Gastrocnemius medialis (tissue), 4 donors: ENCODE measurements at regions not wholly inside any gene's neighbourhood (a gene's known extent, or its start where the extent isn't known, plus 50 kb on each side); places are given as distances from the start of the nearest gene placed in this dataset.

Experiments
- ATAC-seq, 2 donors: fragments of 150-250 bp; one replicate each; pipeline ENCODE4 v1.9.1; 2016
- DNase-seq, 2 donors: peaks; one replicate each; pipeline ENCODE4 v3.0.0-alpha.2; 2019
- H3K27ac ChIP-seq, 4 donors: fragments of 200-600 bp; sonication (generic); 1 replicate in 1 of 4; 2 replicates in 3 of 4; pipeline ENCODE4 v1.5.1; 2016 to 2018; ENCODE audit warnings: mild to moderate bottlenecking in 2 of 4, moderate library complexity in 1 of 4
- H3K27me3 ChIP-seq, 3 donors: fragments of 200-600 bp; sonication (generic) in 2 of 3; 1 replicate in 1 of 3; 2 replicates in 2 of 3; pipeline versions ENCODE4 v1.5.1 to v1.6.0; 2016 to 2019; ENCODE audit warnings: mild to moderate bottlenecking in 1 of 3, moderate library complexity in 1 of 3
- H3K36me3 ChIP-seq, 2 donors: fragments of 200-600 bp; sonication (generic) in 1 of 2; one replicate each; pipeline ENCODE4 v1.5.1; 2017 to 2018
- H3K4me1 ChIP-seq, 2 donors: fragments of 200-600 bp; sonication (generic) in 1 of 2; one replicate each; pipeline ENCODE4 v1.5.1; 2016 to 2017; ENCODE audit warnings: mild to moderate bottlenecking in 2 of 2
- H3K4me3 ChIP-seq, 4 donors: fragments of 200-600 bp; sonication (generic) in 3 of 4; 1 replicate in 1 of 4; 2 replicates in 3 of 4; pipeline ENCODE4 v1.5.1; 2016 to 2019; ENCODE audit warnings: mild to moderate bottlenecking in 2 of 4
- H3K9me3 ChIP-seq, 3 donors: fragments of 200-600 bp; sonication (generic) in 2 of 3; 1 replicate in 1 of 3; 2 replicates in 2 of 3; pipeline ENCODE4 v1.5.1; 2016 to 2019
- POLR2A ChIP-seq, 2 donors: fragments of 450-650 bp; IDR thresholded peaks; one replicate each; pipeline ENCODE4 v1.6.1; 2017; ENCODE audit warnings: antibody characterized with exemption in 2 of 2, mild to moderate bottlenecking in 2 of 2, moderate library complexity in 2 of 2
- in situ Hi-C, 4 donors: fragments of 200-750 bp; cut with MboI; loops; one replicate each; pipeline versions ENCODE4 v1.15.0 to v1.8.0; 2017; ENCODE audit warnings: low sequenced_read_pairs in 4 of 4
- intact Hi-C: fragments of 100-400 bp; cut with DNase I; formaldehyde crosslinking; loops from one replicate; pipeline ENCODE4 v1.15.1; 2023; ENCODE audit warnings: low total_unique reads
- TF ChIP-seq, protein P1 (sequence below), 5 experiments: fragments of 450-650 bp in 3 of 5; fragments of 200-600 bp in 2 of 5; sonication (generic) in 2 of 5; IDR thresholded peaks in 4 of 5; conservative IDR thresholded peaks in 1 of 5; 1 replicate in 4 of 5; 2 replicates in 1 of 5; pipeline ENCODE4 v1.5.1; 2016 to 2019; ENCODE audit warnings: antibody characterized with exemption in 5 of 5, mild to moderate bottlenecking in 3 of 5, moderate library complexity in 3 of 5

DNA sequence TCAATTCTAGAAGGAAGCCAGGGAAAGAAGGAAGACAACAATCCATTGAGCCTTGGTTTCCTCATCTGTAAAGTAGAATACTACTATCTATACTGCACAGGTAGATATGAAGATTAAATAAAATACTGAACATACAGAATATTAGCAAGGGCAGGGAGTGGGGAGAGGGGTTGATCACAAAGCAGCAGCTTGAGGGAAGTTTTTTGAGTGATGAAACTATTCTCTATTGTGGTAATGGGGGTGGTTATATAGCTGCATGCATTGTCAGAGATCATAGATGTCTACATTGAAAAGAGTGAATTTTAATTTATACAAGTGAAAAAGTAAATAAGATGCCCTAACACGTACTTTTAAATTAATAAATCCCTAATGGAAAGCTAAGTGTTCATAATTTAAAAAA is 242.6 kb upstream of the LRTM1 start:
- in situ Hi-C loops (loop anchor here in 3 of 4 donors (10.0 kb wide), 3 partner anchors 216 to 326 kb away; no protein-coding TSS in a partner anchor), intact Hi-C loops (no loop called here)
- Histone ChIP-seq H3K36me3 (no peaks in the 10 kb centered on the region), H3K27ac (no peak overlapping the region), H3K4me1 (peaks cover 0 to 5% of the 10 kb centered on the region in 2 donors), H3K9me3 (no peaks in the 10 kb centered on the region), H3K4me3 (no peak overlapping the region), H3K27me3 (no peaks in the 10 kb centered on the region)
- no peak for ATAC-seq
- DNase-seq, result no peak
- TF ChIP-seq, protein P1, sequence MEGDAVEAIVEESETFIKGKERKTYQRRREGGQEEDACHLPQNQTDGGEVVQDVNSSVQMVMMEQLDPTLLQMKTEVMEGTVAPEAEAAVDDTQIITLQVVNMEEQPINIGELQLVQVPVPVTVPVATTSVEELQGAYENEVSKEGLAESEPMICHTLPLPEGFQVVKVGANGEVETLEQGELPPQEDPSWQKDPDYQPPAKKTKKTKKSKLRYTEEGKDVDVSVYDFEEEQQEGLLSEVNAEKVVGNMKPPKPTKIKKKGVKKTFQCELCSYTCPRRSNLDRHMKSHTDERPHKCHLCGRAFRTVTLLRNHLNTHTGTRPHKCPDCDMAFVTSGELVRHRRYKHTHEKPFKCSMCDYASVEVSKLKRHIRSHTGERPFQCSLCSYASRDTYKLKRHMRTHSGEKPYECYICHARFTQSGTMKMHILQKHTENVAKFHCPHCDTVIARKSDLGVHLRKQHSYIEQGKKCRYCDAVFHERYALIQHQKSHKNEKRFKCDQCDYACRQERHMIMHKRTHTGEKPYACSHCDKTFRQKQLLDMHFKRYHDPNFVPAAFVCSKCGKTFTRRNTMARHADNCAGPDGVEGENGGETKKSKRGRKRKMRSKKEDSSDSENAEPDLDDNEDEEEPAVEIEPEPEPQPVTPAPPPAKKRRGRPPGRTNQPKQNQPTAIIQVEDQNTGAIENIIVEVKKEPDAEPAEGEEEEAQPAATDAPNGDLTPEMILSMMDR (IDR thresholded peaks at IDR 0.05 in 4 of 5, conservative IDR thresholded peaks at IDR 0.05 in 1 of 5), result no peak
- TF ChIP-seq POLR2A (IDR thresholded peaks at IDR 0.05), result no peak

DNA sequence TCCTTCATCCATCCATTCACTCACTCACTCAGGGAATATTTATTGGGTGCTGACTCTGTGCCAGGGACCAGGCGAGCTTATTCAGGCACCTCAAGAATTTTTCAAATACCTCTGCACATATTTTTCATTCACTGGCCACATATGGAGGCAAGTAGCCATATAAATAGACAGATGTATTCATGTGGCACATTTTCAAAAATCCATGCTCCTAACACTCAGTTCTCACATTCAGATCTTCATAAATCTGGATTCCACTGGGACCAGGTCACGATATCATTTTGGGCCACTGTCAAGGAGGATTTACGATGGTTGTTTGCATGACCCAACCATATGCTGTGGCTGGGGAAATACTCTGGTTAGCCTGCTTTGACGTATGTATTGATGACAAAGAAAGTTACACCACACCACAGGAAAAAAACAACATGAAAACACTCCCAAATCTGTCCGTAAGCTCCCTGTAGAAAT is 241.8 kb upstream of the LRTM1 start:
- Histone ChIP-seq H3K4me1 (peaks cover 0 to 4% of the 10 kb centered on the region in 2 donors), H3K36me3 (no peaks in the 10 kb centered on the region), H3K9me3 (no peaks in the 10 kb centered on the region), H3K27ac (no peak overlapping the region), H3K27me3 (no peaks in the 10 kb centered on the region), H3K4me3 (no peak overlapping the region)
- TF ChIP-seq POLR2A (IDR thresholded peaks at IDR 0.05), result no peak
- TF ChIP-seq, protein P1 (IDR thresholded peaks at IDR 0.05 in 4 of 5, conservative IDR thresholded peaks at IDR 0.05 in 1 of 5), result no peak
- in situ Hi-C loops (loop anchor here in 3 of 4 donors (10.0 kb wide), 3 partner anchors 215 to 325 kb away; no protein-coding TSS in a partner anchor), intact Hi-C loops (no loop called here)
- no peak for ATAC-seq
- no peak for DNase-seq

DNA sequence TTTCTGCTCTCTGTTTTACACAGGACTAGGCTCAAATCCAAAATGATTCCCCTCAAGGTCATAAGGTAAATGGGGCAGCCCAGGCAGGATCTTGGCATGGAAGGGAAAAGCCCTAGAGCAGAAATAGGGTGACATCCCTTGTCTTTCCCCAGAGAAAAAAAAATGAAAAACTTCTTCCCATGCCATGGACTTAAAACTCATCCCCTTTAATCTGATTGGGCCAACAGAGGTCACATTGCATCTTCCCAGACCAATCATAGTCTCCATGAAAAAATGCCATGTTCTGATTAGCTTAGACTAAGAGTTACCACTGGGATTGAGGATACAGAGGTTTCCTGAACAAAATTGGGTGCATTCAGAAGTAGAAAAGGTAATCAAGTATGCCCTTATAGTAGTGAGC is 241.3 kb upstream of the LRTM1 start:
- intact Hi-C loops, result no loop called here
- ATAC-seq (no peak), DNase-seq (no peak)
- Histone ChIP-seq H3K27ac (no peak overlapping the region), H3K27me3 (no peaks in the 10 kb centered on the region), H3K4me1 (no peaks in the 10 kb centered on the region), H3K36me3 (no peaks in the 10 kb centered on the region), H3K9me3 (no peaks in the 10 kb centered on the region), H3K4me3 (no peak overlapping the region)
- in situ Hi-C loops, result no loop called here
- TF ChIP-seq, protein P1 (IDR thresholded peaks at IDR 0.05 in 4 of 5, conservative IDR thresholded peaks at IDR 0.05 in 1 of 5), result no peak
- no peak for TF ChIP-seq POLR2A (IDR thresholded peaks at IDR 0.05)

DNA sequence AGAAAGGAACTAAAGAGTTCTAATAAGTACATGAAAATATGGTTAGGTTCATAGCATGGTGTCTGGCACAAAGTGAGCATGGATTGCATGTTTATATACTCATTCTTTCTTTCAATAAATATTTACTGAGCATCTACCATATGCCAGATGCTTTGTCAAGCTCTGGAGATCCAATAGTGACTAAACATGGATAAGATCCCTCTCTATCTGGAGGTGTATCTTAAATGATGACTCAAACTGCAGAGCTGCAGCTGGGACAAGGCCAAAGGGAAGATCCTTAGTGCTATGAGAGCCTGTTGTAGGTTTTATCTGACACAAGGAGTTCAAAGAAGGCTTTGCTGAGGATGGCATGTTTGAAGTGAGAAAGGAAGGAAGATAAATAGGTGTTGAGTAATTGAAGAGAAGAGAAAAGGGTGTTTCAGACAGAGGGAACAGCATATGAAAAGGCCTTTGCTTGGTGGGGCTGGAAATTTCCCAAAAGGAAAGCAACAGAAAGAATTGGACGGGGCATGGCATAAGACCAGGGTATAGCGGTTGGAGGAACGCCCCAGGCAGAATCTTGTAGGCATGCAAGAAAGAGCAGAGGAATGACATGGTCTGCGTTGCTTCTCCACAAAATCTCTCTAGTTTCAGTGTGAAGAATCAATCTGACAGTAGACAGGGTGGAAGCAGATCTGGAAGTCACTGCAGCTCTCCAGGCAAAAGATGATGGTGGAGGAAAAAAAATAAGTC is 239.9 kb upstream of the LRTM1 start:
- H3K4me3 ChIP-seq, result no peak overlapping the region
- intact Hi-C loops (no loop called here), in situ Hi-C loops (no loop called here)
- H3K9me3 ChIP-seq, result no peaks in the 10 kb centered on the region
- TF ChIP-seq, protein P1 (IDR thresholded peaks at IDR 0.05 in 4 of 5, conservative IDR thresholded peaks at IDR 0.05 in 1 of 5), result no peak
- TF ChIP-seq POLR2A (IDR thresholded peaks at IDR 0.05), result no peak
- no peaks in the 10 kb centered on the region for H3K27me3 ChIP-seq
- H3K36me3 ChIP-seq, result no peaks in the 10 kb centered on the region
- ATAC-seq (no peak), DNase-seq (no peak)
- H3K4me1 ChIP-seq, result no peaks in the 10 kb centered on the region
- H3K27ac ChIP-seq, result no peak overlapping the region
